ENCODE measurements at regions not wholly inside any gene's neighbourhood (a gene's known extent, or its start where the extent isn't known, plus 50 kb on each side); places are given as distances from the start of the nearest gene placed in this dataset.
"Not testable (repeated sequence)": the region's sequence is repeated elsewhere in the genome, so short reads cannot be mapped to it uniquely, and the experiment has no call there.

GRCh38 chr6:43932259-43933147 is 162.5 kb downstream of the VEGFA start:
- no peak overlapping the region for H3K27ac ChIP-seq (ENCODE audit: low read depth in 1 of 2, low read length in 1 of 2)
- no peak for DNase-seq (ENCODE audit: low read depth in 6 of 9, low spot score in 9 of 9)
- no peak overlapping the region for H3K4me3 ChIP-seq (ENCODE audit: low read length in 2 of 2)
- H3K4me1 ChIP-seq (ENCODE audit: control insufficient read depth in 2 of 2, insufficient read depth in 2 of 2, low read length in 2 of 2) = peaks cover 0 to 3% of the 10 kb centered on the region in 2 donors
- WGBS = 97% methylated on average over 13 of the region's 13 CpGs
- H3K27me3 ChIP-seq (ENCODE audit: control insufficient read depth in 2 of 2, insufficient read depth in 1 of 2, low read length in 1 of 2) = no peaks in the 10 kb centered on the region
- H3K36me3 ChIP-seq (ENCODE audit: control insufficient read depth in 2 of 2, insufficient read depth in 2 of 2, low read length in 1 of 2) = no peaks in the 10 kb centered on the region
- no peaks in the 10 kb centered on the region for H3K9me3 ChIP-seq (ENCODE audit: control insufficient read depth in 2 of 2, insufficient read depth in 1 of 2, low read length in 1 of 2)

- Histone ChIP-seq H3K4me1 (ENCODE audit: control insufficient read depth in 2 of 2, insufficient read depth in 2 of 2, low read length in 2 of 2) (peaks cover 0 to 6% of the 10 kb centered on the region in 2 donors), H3K27ac (ENCODE audit: low read depth in 1 of 2, low read length in 1 of 2) (no peak overlapping the region), H3K9me3 (ENCODE audit: control insufficient read depth in 2 of 2, insufficient read depth in 1 of 2, low read length in 1 of 2) (no peaks in the 10 kb centered on the region), H3K36me3 (ENCODE audit: control insufficient read depth in 2 of 2, insufficient read depth in 2 of 2, low read length in 1 of 2) (no peaks in the 10 kb centered on the region), H3K4me3 (ENCODE audit: low read length in 2 of 2) (no peak overlapping the region), H3K27me3 (ENCODE audit: control insufficient read depth in 2 of 2, insufficient read depth in 1 of 2, low read length in 1 of 2) (no peaks in the 10 kb centered on the region)
- no peak for DNase-seq (ENCODE audit: low read depth in 6 of 9, low spot score in 9 of 9)
- 98% methylated on average over 6 of the region's 6 CpGs for WGBS
Measured at GRCh38 chr6:43931201-43931600, 161.2 kb downstream of the VEGFA start.

GRCh38 chr6:43930440-43931154 is 160.6 kb downstream of the VEGFA start:
- H3K36me3 ChIP-seq (ENCODE audit: control insufficient read depth in 2 of 2, insufficient read depth in 2 of 2, low read length in 1 of 2) = no peaks in the 10 kb centered on the region
- DNase-seq (ENCODE audit: low read depth in 6 of 9, low spot score in 9 of 9) = no peak
- no peaks in the 10 kb centered on the region for H3K9me3 ChIP-seq (ENCODE audit: control insufficient read depth in 2 of 2, insufficient read depth in 1 of 2, low read length in 1 of 2)
- H3K27me3 ChIP-seq (ENCODE audit: control insufficient read depth in 2 of 2, insufficient read depth in 1 of 2, low read length in 1 of 2) = no peaks in the 10 kb centered on the region
- peaks cover 0 to 6% of the 10 kb centered on the region in 2 donors for H3K4me1 ChIP-seq (ENCODE audit: control insufficient read depth in 2 of 2, insufficient read depth in 2 of 2, low read length in 2 of 2)
- WGBS = 84% methylated on average over 8 of the region's 8 CpGs
- H3K27ac ChIP-seq (ENCODE audit: low read depth in 1 of 2, low read length in 1 of 2) = no peak overlapping the region
- no peak overlapping the region for H3K4me3 ChIP-seq (ENCODE audit: low read length in 2 of 2)

- H3K27me3 ChIP-seq (ENCODE audit: control insufficient read depth in 2 of 2, insufficient read depth in 1 of 2, low read length in 1 of 2) = no peaks in the 10 kb centered on the region
- H3K36me3 ChIP-seq (ENCODE audit: control insufficient read depth in 2 of 2, insufficient read depth in 2 of 2, low read length in 1 of 2) = no peaks in the 10 kb centered on the region
- H3K27ac ChIP-seq (ENCODE audit: low read depth in 1 of 2, low read length in 1 of 2) = no peak overlapping the region
- peaks cover 0 to 10% of the 10 kb centered on the region in 2 donors for H3K4me1 ChIP-seq (ENCODE audit: control insufficient read depth in 2 of 2, insufficient read depth in 2 of 2, low read length in 2 of 2)
- WGBS = 98% methylated on average over 5 of the region's 5 CpGs
- no peaks in the 10 kb centered on the region for H3K9me3 ChIP-seq (ENCODE audit: control insufficient read depth in 2 of 2, insufficient read depth in 1 of 2, low read length in 1 of 2)
- DNase-seq (ENCODE audit: low read depth in 6 of 9, low spot score in 9 of 9) = no peak
- no peak overlapping the region for H3K4me3 ChIP-seq (ENCODE audit: low read length in 2 of 2)
Measured at GRCh38 chr6:43929511-43929910, 159.5 kb downstream of the VEGFA start.

- no peaks in the 10 kb centered on the region for H3K27me3 ChIP-seq (ENCODE audit: control insufficient read depth in 2 of 2, insufficient read depth in 1 of 2, low read length in 1 of 2)
- peaks cover 12 to 28% of the 10 kb centered on the region in 2 donors for H3K4me1 ChIP-seq (ENCODE audit: control insufficient read depth in 2 of 2, insufficient read depth in 2 of 2, low read length in 2 of 2)
- peak in 2 of 9 donors; percentile 11 to 35 for DNase-seq (ENCODE audit: low read depth in 6 of 9, low spot score in 9 of 9)
- no peak overlapping the region for H3K4me3 ChIP-seq (ENCODE audit: low read length in 2 of 2)
- H3K36me3 ChIP-seq (ENCODE audit: control insufficient read depth in 2 of 2, insufficient read depth in 2 of 2, low read length in 1 of 2) = no peaks in the 10 kb centered on the region
- no peak overlapping the region for H3K27ac ChIP-seq (ENCODE audit: low read depth in 1 of 2, low read length in 1 of 2)
- no peaks in the 10 kb centered on the region for H3K9me3 ChIP-seq (ENCODE audit: control insufficient read depth in 2 of 2, insufficient read depth in 1 of 2, low read length in 1 of 2)
- 34% methylated on average over 4 of the region's 4 CpGs for WGBS
Measured at GRCh38 chr6:43927532-43928210, 157.7 kb downstream of the VEGFA start.

GRCh38 chr6:43926634-43927531 is 156.9 kb downstream of the VEGFA start:
- Histone ChIP-seq H3K27me3 (ENCODE audit: control insufficient read depth in 2 of 2, insufficient read depth in 1 of 2, low read length in 1 of 2) (no peaks in the 10 kb centered on the region), H3K4me3 (ENCODE audit: low read length in 2 of 2) (no peak overlapping the region), H3K27ac (ENCODE audit: low read depth in 1 of 2, low read length in 1 of 2) (no peak overlapping the region), H3K36me3 (ENCODE audit: control insufficient read depth in 2 of 2, insufficient read depth in 2 of 2, low read length in 1 of 2) (no peaks in the 10 kb centered on the region), H3K9me3 (ENCODE audit: control insufficient read depth in 2 of 2, insufficient read depth in 1 of 2, low read length in 1 of 2) (no peaks in the 10 kb centered on the region), H3K4me1 (ENCODE audit: control insufficient read depth in 2 of 2, insufficient read depth in 2 of 2, low read length in 2 of 2) (peaks cover 12 to 29% of the 10 kb centered on the region in 2 donors)
- WGBS = 93% methylated on average over 17 of the region's 17 CpGs
- no peak for DNase-seq (ENCODE audit: low read depth in 6 of 9, low spot score in 9 of 9)

- H3K4me3 ChIP-seq (ENCODE audit: low read length in 2 of 2) = not testable (repeated sequence)
- 97% methylated on average over 7 of the region's 7 CpGs for WGBS
Measured at GRCh38 chr6:43925636-43926139, 155.7 kb downstream of the VEGFA start.

GRCh38 chr6:43924222-43924702 is 154.3 kb downstream of the VEGFA start:
- DNase-seq (ENCODE audit: low read depth in 6 of 9, low spot score in 9 of 9) = peak; percentile 9 to 76 (median 28)
- H3K27me3 ChIP-seq (ENCODE audit: control insufficient read depth in 2 of 2, insufficient read depth in 1 of 2, low read length in 1 of 2) = no peaks in the 10 kb centered on the region
- H3K27ac ChIP-seq (ENCODE audit: low read depth in 1 of 2, low read length in 1 of 2) = no peak overlapping the region
- H3K4me1 ChIP-seq (ENCODE audit: control insufficient read depth in 2 of 2, insufficient read depth in 2 of 2, low read length in 2 of 2) = peaks cover 12 to 29% of the 10 kb centered on the region in 2 donors
- H3K9me3 ChIP-seq (ENCODE audit: control insufficient read depth in 2 of 2, insufficient read depth in 1 of 2, low read length in 1 of 2) = no peaks in the 10 kb centered on the region
- no peaks in the 10 kb centered on the region for H3K36me3 ChIP-seq (ENCODE audit: control insufficient read depth in 2 of 2, insufficient read depth in 2 of 2, low read length in 1 of 2)
- no peak overlapping the region for H3K4me3 ChIP-seq (ENCODE audit: low read length in 2 of 2)
- 3% methylated on average over 12 of the region's 12 CpGs for WGBS

More at GRCh38 chr6:43925636-43926139, 155.7 kb downstream of the VEGFA start:
- not testable (repeated sequence) for H3K27me3 ChIP-seq (ENCODE audit: control insufficient read depth in 2 of 2, insufficient read depth in 1 of 2, low read length in 1 of 2); H3K36me3 ChIP-seq (ENCODE audit: control insufficient read depth in 2 of 2, insufficient read depth in 2 of 2, low read length in 1 of 2); H3K27ac ChIP-seq (ENCODE audit: low read depth in 1 of 2, low read length in 1 of 2); H3K9me3 ChIP-seq (ENCODE audit: control insufficient read depth in 2 of 2, insufficient read depth in 1 of 2, low read length in 1 of 2); DNase-seq (ENCODE audit: low read depth in 6 of 9, low spot score in 9 of 9)
- peaks cover 12 to 29% of the 10 kb centered on the region in 2 donors for H3K4me1 ChIP-seq (ENCODE audit: control insufficient read depth in 2 of 2, insufficient read depth in 2 of 2, low read length in 2 of 2)

Measured in thymus (tissue), 11 donors.